HL-60 (cell line): ENCODE measurements at regions not wholly inside any gene's neighbourhood (a gene's known extent, or its start where the extent isn't known, plus 50 kb on each side); places are given as distances from the start of the nearest gene placed in this dataset.

Experiments used
- DNase-seq, 2 experiments: peaks; one replicate each; pipeline ENCODE4 v3.0.0-alpha.2; 2010 to 2020; ENCODE audit warnings: low read depth in 1 of 2, low spot score in 1 of 2
- H3K27ac ChIP-seq: fragments of 250-450 bp; sonication (Bioruptor Pico); replicated peaks from 2 replicates; pipeline ENCODE4 v1.5.1; 2020; ENCODE audit warnings: mild to moderate bottlenecking, moderate library complexity
- H3K27me3 ChIP-seq: fragments of 250-450 bp; sonication (Bioruptor Pico); 2 replicates; pipeline ENCODE4 v1.5.1; 2021; ENCODE audit warnings: mild to moderate bottlenecking, moderate library complexity; ENCODE audit not compliant: insufficient read depth, poor library complexity, severe bottlenecking
- H3K4me3 ChIP-seq: replicated peaks from 2 replicates; pipeline ENCODE4 v1.5.1; 2011; ENCODE audit warnings: mild to moderate bottlenecking, control low read depth, low read length; ENCODE audit not compliant: insufficient read depth
- GABPA ChIP-seq: IDR thresholded peaks from 2 replicates; pipeline ENCODE4 v1.6.1; 2012; ENCODE audit warnings: low read depth
- POLR2AphosphoS5 ChIP-seq: IDR thresholded peaks from 2 replicates; pipeline ENCODE4 v1.6.1; 2012; ENCODE audit warnings: low read depth
- SPI1 ChIP-seq: IDR thresholded peaks from 2 replicates; pipeline ENCODE4 v1.6.1; 2012; ENCODE audit warnings: low read depth, mild to moderate bottlenecking, borderline replicate concordance
- TF ChIP-seq, protein P1 (sequence below): IDR thresholded peaks from 2 replicates; pipeline ENCODE4 v1.6.1; 2012; ENCODE audit warnings: low read depth; ENCODE audit not compliant: insufficient replicate concordance
- TF ChIP-seq, protein P2 (sequence below): IDR thresholded peaks from one replicate; pipeline ENCODE4 v1.5.1; 2011; ENCODE audit warnings: low read length, control low read depth, inconsistent platforms; ENCODE audit not compliant: insufficient read depth

DNA sequence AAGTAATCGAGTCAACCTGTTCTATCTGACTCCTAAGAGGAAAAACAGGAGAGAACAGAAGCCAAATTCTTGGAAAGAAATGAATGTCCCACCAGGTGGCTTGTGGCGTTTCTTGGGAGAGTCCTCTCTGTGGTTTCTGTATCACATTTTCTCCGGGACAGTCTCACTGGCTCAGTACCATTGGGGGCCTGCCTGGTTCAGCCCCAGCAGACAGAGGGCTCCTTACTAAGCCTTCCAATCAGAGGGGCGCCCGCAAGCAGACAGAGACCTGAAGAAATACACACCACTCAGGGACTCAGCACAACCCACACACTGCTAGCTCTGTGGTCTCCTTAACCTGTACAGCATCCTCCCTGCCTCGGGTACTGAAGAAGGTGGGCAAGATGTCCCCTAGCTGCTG lies 302.1 kb downstream of the TLE3 start:
- no peak for TF ChIP-seq SPI1
- TF ChIP-seq POLR2AphosphoS5, result no peak
- TF ChIP-seq, protein P1, sequence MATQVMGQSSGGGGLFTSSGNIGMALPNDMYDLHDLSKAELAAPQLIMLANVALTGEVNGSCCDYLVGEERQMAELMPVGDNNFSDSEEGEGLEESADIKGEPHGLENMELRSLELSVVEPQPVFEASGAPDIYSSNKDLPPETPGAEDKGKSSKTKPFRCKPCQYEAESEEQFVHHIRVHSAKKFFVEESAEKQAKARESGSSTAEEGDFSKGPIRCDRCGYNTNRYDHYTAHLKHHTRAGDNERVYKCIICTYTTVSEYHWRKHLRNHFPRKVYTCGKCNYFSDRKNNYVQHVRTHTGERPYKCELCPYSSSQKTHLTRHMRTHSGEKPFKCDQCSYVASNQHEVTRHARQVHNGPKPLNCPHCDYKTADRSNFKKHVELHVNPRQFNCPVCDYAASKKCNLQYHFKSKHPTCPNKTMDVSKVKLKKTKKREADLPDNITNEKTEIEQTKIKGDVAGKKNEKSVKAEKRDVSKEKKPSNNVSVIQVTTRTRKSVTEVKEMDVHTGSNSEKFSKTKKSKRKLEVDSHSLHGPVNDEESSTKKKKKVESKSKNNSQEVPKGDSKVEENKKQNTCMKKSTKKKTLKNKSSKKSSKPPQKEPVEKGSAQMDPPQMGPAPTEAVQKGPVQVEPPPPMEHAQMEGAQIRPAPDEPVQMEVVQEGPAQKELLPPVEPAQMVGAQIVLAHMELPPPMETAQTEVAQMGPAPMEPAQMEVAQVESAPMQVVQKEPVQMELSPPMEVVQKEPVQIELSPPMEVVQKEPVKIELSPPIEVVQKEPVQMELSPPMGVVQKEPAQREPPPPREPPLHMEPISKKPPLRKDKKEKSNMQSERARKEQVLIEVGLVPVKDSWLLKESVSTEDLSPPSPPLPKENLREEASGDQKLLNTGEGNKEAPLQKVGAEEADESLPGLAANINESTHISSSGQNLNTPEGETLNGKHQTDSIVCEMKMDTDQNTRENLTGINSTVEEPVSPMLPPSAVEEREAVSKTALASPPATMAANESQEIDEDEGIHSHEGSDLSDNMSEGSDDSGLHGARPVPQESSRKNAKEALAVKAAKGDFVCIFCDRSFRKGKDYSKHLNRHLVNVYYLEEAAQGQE, result no peak
- TF ChIP-seq, protein P2, sequence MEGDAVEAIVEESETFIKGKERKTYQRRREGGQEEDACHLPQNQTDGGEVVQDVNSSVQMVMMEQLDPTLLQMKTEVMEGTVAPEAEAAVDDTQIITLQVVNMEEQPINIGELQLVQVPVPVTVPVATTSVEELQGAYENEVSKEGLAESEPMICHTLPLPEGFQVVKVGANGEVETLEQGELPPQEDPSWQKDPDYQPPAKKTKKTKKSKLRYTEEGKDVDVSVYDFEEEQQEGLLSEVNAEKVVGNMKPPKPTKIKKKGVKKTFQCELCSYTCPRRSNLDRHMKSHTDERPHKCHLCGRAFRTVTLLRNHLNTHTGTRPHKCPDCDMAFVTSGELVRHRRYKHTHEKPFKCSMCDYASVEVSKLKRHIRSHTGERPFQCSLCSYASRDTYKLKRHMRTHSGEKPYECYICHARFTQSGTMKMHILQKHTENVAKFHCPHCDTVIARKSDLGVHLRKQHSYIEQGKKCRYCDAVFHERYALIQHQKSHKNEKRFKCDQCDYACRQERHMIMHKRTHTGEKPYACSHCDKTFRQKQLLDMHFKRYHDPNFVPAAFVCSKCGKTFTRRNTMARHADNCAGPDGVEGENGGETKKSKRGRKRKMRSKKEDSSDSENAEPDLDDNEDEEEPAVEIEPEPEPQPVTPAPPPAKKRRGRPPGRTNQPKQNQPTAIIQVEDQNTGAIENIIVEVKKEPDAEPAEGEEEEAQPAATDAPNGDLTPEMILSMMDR, result no peak
- TF ChIP-seq GABPA, result no peak
- H3K4me3 ChIP-seq, result no peak overlapping the region
- H3K27ac ChIP-seq, result no peak overlapping the region
- no peak for DNase-seq
- no peaks in the 10 kb centered on the region for H3K27me3 ChIP-seq

DNA sequence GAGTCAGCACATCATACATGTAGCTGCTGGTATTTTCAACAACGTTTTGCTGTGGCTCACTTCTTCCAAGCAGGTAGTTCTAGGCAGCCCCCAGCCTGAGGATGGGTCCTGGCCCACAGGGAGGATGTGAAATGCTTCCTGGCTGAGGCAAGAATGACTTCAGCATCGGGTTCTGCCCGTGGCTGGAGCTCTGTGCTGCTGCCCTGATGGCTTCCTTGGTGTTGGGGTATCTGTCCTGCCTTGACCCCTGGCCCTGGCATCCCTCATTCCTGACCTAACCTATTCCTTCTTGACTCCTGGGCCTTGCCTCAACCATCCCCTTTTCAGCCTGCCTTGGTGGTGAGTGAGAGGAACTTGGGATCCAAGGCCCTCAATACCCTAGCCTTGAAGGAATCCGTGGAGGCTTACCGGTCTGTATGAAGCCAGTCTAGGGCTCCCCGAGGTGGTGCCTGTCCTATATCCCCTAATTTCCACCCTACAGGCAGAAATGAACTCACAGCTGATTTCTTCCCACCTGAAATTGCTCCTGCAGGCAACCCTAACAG lies 300.6 kb downstream of the TLE3 start:
- Histone ChIP-seq H3K27ac (no peak overlapping the region), H3K27me3 (no peaks in the 10 kb centered on the region), H3K4me3 (no peak overlapping the region)
- TF ChIP-seq POLR2AphosphoS5 (no peak), SPI1 (no peak), GABPA (no peak)
- TF ChIP-seq, protein P1, result no peak
- TF ChIP-seq, protein P2, result no peak
- DNase-seq, result no peak

DNA sequence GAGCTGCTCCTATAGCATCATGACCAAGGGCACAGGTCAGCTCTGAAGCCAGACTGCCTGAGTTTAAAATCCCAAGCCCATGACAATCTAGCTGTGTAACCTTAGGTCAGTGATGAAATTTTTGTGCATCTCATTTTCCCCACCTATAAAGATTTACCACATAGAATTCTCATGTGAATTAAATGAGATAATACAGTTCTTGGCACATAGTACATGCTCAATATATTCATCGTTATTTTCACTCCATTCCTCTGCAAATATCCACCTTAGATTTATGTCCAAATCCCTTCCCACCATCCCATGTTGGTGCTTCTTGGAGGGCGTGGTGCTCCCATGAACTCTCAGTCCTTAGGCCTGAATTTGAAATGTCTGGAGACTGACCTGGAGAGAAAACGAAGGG lies 300.1 kb downstream of the TLE3 start:
- no peaks in the 10 kb centered on the region for H3K27me3 ChIP-seq
- no peak for TF ChIP-seq GABPA
- no peak for TF ChIP-seq SPI1
- TF ChIP-seq, protein P2, result no peak
- TF ChIP-seq, protein P1, result no peak
- TF ChIP-seq POLR2AphosphoS5, result no peak
- DNase-seq, result no peak
- H3K27ac ChIP-seq, result no peak overlapping the region
- H3K4me3 ChIP-seq, result no peak overlapping the region
